Natural killer cell (primary cell): ENCODE measurements at regions not wholly inside any gene's neighbourhood (a gene's known extent, or its start where the extent isn't known, plus 50 kb on each side); places are given as distances from the start of the nearest gene placed in this dataset.

Experiments
- ATAC-seq, 3 donors: fragments of 150-1000 bp in 2 of 3; fragments of 200-7000 bp in 1 of 3; cut with Tn5 transposase; 1 replicate in 1 of 3; 2 replicates in 2 of 3; pipeline ENCODE4 v1.10.0; 2021; ENCODE audit warnings: mild to moderate bottlenecking in 2 of 3, moderate library complexity in 2 of 3
- DNase-seq, 2 donors: peaks; one replicate each; pipeline versions ENCODE4 v3.0.0 to v3.0.0-alpha.2; 2013 to 2021; ENCODE audit warnings: mixed read lengths in 1 of 2
- H3K27ac ChIP-seq: one replicate; pipeline ENCODE4 v1.5.1; 2013; ENCODE audit warnings: mild to moderate bottlenecking, low read length
- H3K27me3 ChIP-seq: one replicate; pipeline ENCODE4 v1.6.1; 2013; ENCODE audit warnings: low read length; ENCODE audit not compliant: control insufficient read depth, insufficient read depth
- H3K36me3 ChIP-seq: one replicate; pipeline ENCODE4 v1.6.1; 2013; ENCODE audit warnings: low read length; ENCODE audit not compliant: control insufficient read depth, insufficient read depth
- H3K4me1 ChIP-seq: one replicate; pipeline ENCODE4 v1.6.1; 2013; ENCODE audit warnings: low read length; ENCODE audit not compliant: control insufficient read depth, insufficient read depth
- H3K4me3 ChIP-seq: one replicate; pipeline ENCODE4 v1.5.1; 2013; ENCODE audit warnings: low read length
- H3K9me3 ChIP-seq: one replicate; pipeline ENCODE4 v1.6.1; 2013; ENCODE audit warnings: low read length; ENCODE audit not compliant: control insufficient read depth, insufficient read depth
- H3K27ac Mint-ChIP-seq, 2 donors: one replicate each; pipeline ENCODE4 v1.8.0; 2022; ENCODE audit warnings: mild to moderate bottlenecking in 2 of 2, mixed read lengths in 2 of 2, moderate library complexity in 1 of 2
- H3K27me3 Mint-ChIP-seq, 2 donors: one replicate each; pipeline ENCODE4 v1.8.0; 2022; ENCODE audit warnings: low read depth in 2 of 2, mixed read lengths in 2 of 2
- H3K36me3 Mint-ChIP-seq: one replicate; pipeline ENCODE4 v1.8.0; 2022; ENCODE audit warnings: mixed read lengths
- H3K4me1 Mint-ChIP-seq, 2 donors: one replicate each; pipeline ENCODE4 v1.8.0; 2022; ENCODE audit warnings: mixed read lengths in 2 of 2
- H3K4me3 Mint-ChIP-seq: one replicate; pipeline ENCODE4 v1.8.0; 2022; ENCODE audit warnings: mild to moderate bottlenecking, moderate library complexity, mixed read lengths
- H3K9me3 Mint-ChIP-seq, 2 donors: one replicate each; pipeline ENCODE4 v1.8.0; 2022; ENCODE audit warnings: mixed read lengths in 2 of 2
- CTCF ChIP-seq: fragments of 200-600 bp; IDR thresholded peaks from one replicate; pipeline ENCODE4 v1.8.0; 2022; ENCODE audit warnings: antibody characterized with exemption
- WGBS: methylation state at CpG from one replicate; pipeline ENCODE4 v1.1.7; 2013; ENCODE audit warnings: missing lambda C conversion rate; ENCODE audit not compliant: insufficient coverage; 5-methylcytosine and 5-hydroxymethylcytosine counted together
- intact Hi-C: fragments of 100-400 bp; cut with micrococcal nuclease; formaldehyde crosslinking; loops from one replicate; pipeline ENCODE4 v1.14.2; 2022

- WGBS, result 73% methylated on average over 4 of the region's 4 CpGs
- intact Hi-C loops, result no loop called here
- DNase-seq (no peak), ATAC-seq (no peak)
- H3K9me3 ChIP-seq, result no peaks in the 10 kb centered on the region
- H3K9me3 Mint-ChIP-seq, result peaks cover 0 to 6% of the 10 kb centered on the region in 2 donors
- H3K36me3 Mint-ChIP-seq, result no peaks in the 10 kb centered on the region
- no peaks in the 10 kb centered on the region for H3K27me3 ChIP-seq
- H3K4me1 Mint-ChIP-seq, result no peaks in the 10 kb centered on the region
- TF ChIP-seq CTCF, result no peak
- no peak overlapping the region for H3K27ac Mint-ChIP-seq
- no peaks in the 10 kb centered on the region for H3K36me3 ChIP-seq
- H3K4me3 Mint-ChIP-seq, result no peak overlapping the region
- no peaks in the 10 kb centered on the region for H3K4me1 ChIP-seq
- no peak overlapping the region for H3K27ac ChIP-seq
- H3K4me3 ChIP-seq, result no peak overlapping the region
- H3K27me3 Mint-ChIP-seq, result no peaks in the 10 kb centered on the region
These were observed 355.2 kb downstream of the DCAF12L2 start for GRCh38 chrX:125810856-125811255.

GRCh38 chrX:125826080-125826479 lies 340.0 kb downstream of the DCAF12L2 start:
- Histone ChIP-seq H3K9me3 (peaks cover 4% of the 10 kb centered on the region), H3K4me1 (no peaks in the 10 kb centered on the region), H3K27me3 (no peaks in the 10 kb centered on the region), H3K36me3 (no peaks in the 10 kb centered on the region), H3K27ac (no peak overlapping the region), H3K4me3 (no peak overlapping the region)
- Mint-ChIP-seq H3K36me3 (no peaks in the 10 kb centered on the region), H3K4me3 (no peak overlapping the region), H3K4me1 (no peaks in the 10 kb centered on the region), H3K27me3 (no peaks in the 10 kb centered on the region), H3K27ac (no peak overlapping the region), H3K9me3 (peaks cover 0 to 8% of the 10 kb centered on the region in 2 donors)
- TF ChIP-seq CTCF, result no peak
- 100% methylated on average over 2 of the region's 2 CpGs for WGBS
- no peak for DNase-seq
- no peak for ATAC-seq
- intact Hi-C loops, result no loop called here

- Mint-ChIP-seq H3K9me3 (peaks cover 0 to 11% of the 10 kb centered on the region in 2 donors), H3K36me3 (no peaks in the 10 kb centered on the region), H3K27ac (no peak overlapping the region), H3K4me1 (no peaks in the 10 kb centered on the region), H3K27me3 (no peaks in the 10 kb centered on the region), H3K4me3 (no peak overlapping the region)
- H3K36me3 ChIP-seq, result no peaks in the 10 kb centered on the region
- ATAC-seq, result no peak
- no peaks in the 10 kb centered on the region for H3K4me1 ChIP-seq
- no peak for DNase-seq
- H3K9me3 ChIP-seq, result peaks cover 4% of the 10 kb centered on the region
- TF ChIP-seq CTCF, result no peak
- no peak overlapping the region for H3K27ac ChIP-seq
- intact Hi-C loops, result no loop called here
- WGBS, result 89% methylated on average over 5 of the region's 6 CpGs
- no peak overlapping the region for H3K4me3 ChIP-seq
- no peaks in the 10 kb centered on the region for H3K27me3 ChIP-seq
These were observed 339.2 kb downstream of the DCAF12L2 start for GRCh38 chrX:125826774-125827451.

- peaks cover 2% of the 10 kb centered on the region in 2 donors for H3K9me3 Mint-ChIP-seq
- H3K4me3 ChIP-seq, result no peak overlapping the region
- no peak for ATAC-seq
These were observed 319.8 kb downstream of the DCAF12L2 start for GRCh38 chrX:125846271-125846670.

More at GRCh38 chrX:125846271-125846670, 319.8 kb downstream of the DCAF12L2 start:
- Mint-ChIP-seq H3K4me3 (no peak overlapping the region), H3K36me3 (no peaks in the 10 kb centered on the region), H3K27ac (no peak overlapping the region), H3K4me1 (no peaks in the 10 kb centered on the region), H3K27me3 (no peaks in the 10 kb centered on the region)
- WGBS, result no CpG with 5 or more reads among the region's 1 CpG
- intact Hi-C loops, result no loop called here
- no peak for TF ChIP-seq CTCF
- no peaks in the 10 kb centered on the region for H3K4me1 ChIP-seq
- no peaks in the 10 kb centered on the region for H3K9me3 ChIP-seq
- no peaks in the 10 kb centered on the region for H3K27me3 ChIP-seq
- H3K36me3 ChIP-seq, result no peaks in the 10 kb centered on the region
- no peak overlapping the region for H3K27ac ChIP-seq
- no peak for DNase-seq
